ENCODE measurements at regions not wholly inside any gene's neighbourhood (a gene's known extent, or its start where the extent isn't known, plus 50 kb on each side); places are given as distances from the start of the nearest gene placed in this dataset.

GRCh38 chr20:52481443-52481842 lies 289.9 kb upstream of the ZFP64 start:
- TF ChIP-seq, protein P1, sequence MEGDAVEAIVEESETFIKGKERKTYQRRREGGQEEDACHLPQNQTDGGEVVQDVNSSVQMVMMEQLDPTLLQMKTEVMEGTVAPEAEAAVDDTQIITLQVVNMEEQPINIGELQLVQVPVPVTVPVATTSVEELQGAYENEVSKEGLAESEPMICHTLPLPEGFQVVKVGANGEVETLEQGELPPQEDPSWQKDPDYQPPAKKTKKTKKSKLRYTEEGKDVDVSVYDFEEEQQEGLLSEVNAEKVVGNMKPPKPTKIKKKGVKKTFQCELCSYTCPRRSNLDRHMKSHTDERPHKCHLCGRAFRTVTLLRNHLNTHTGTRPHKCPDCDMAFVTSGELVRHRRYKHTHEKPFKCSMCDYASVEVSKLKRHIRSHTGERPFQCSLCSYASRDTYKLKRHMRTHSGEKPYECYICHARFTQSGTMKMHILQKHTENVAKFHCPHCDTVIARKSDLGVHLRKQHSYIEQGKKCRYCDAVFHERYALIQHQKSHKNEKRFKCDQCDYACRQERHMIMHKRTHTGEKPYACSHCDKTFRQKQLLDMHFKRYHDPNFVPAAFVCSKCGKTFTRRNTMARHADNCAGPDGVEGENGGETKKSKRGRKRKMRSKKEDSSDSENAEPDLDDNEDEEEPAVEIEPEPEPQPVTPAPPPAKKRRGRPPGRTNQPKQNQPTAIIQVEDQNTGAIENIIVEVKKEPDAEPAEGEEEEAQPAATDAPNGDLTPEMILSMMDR (IDR thresholded peaks at IDR 0.05; ENCODE audit: low read length): no peak
- TF ChIP-seq EZH2 (optimal IDR thresholded peaks at IDR 0.05; ENCODE audit: low read depth, low read length): no peak

Data from MM.1S (cell line).